NT2/D1 (cell line): ENCODE measurements at regions not wholly inside any gene's neighbourhood (a gene's known extent, or its start where the extent isn't known, plus 50 kb on each side); places are given as distances from the start of the nearest gene placed in this dataset.
A peak's percentile ranks its signal among the peaks of the same experiment; 100 is the strongest.

Experiments
- DNase-seq: peaks from one replicate; pipeline ENCODE4 v3.0.0-alpha.2; 2011; ENCODE audit warnings: low read depth, low spot score
- H3K27me3 ChIP-seq: 2 replicates; pipeline ENCODE4 v1.6.0; 2011; ENCODE audit warnings: mild to moderate bottlenecking; ENCODE audit not compliant: insufficient read length, insufficient read depth
- H3K36me3 ChIP-seq: 2 replicates; pipeline ENCODE4 v1.6.1; 2011; ENCODE audit warnings: mild to moderate bottlenecking, low read length, mixed read lengths; ENCODE audit not compliant: insufficient read depth, insufficient read length
- H3K4me1 ChIP-seq: 2 replicates; pipeline ENCODE4 v1.5.1; 2011; ENCODE audit not compliant: insufficient read depth, insufficient read length
- H3K4me3 ChIP-seq: 2 replicates; pipeline ENCODE4 v1.5.1; 2011; ENCODE audit warnings: low read depth; ENCODE audit not compliant: insufficient read length
- H3K9ac ChIP-seq: 2 replicates; pipeline ENCODE4 v1.6.0; 2011; ENCODE audit warnings: low read depth; ENCODE audit not compliant: insufficient read length
- H3K9me3 ChIP-seq: 2 replicates; pipeline ENCODE4 v1.5.1; 2011; ENCODE audit warnings: mild to moderate bottlenecking, low read length; ENCODE audit not compliant: insufficient read depth
- SUZ12 ChIP-seq: IDR thresholded peaks from 2 replicates; pipeline ENCODE4 v1.6.1; 2011; ENCODE audit not compliant: insufficient read length, insufficient read depth; ENCODE audit errors: extremely low read depth
- YY1 ChIP-seq: IDR thresholded peaks from 2 replicates; pipeline ENCODE4 v1.6.1; 2011; ENCODE audit not compliant: insufficient read length, insufficient read depth
- ZNF274 ChIP-seq: IDR thresholded peaks from 2 replicates; pipeline ENCODE4 v1.6.1; 2011; ENCODE audit warnings: mild to moderate bottlenecking, low read depth, low read length

DNA sequence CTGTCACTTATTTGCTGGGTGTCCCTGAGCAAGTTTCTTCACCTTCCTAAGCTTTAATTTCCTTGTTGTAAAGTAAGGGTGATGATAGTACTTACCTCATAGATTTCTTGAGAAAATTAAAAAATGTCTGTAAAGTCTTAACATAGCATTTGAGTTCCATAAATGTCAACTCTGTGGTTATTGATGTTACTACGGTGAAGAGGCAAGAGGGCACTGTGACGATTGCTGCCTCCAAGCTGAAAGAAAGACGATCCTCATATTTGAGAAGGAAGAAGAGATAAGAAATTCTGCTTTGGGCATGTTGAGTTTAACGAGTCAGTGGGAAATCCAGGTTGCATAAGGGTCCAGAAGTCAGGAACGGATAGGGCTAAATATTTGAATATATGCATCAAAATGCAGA lies 240.8 kb upstream of the ZPLD1 start:
- H3K4me3 ChIP-seq: no peak overlapping the region
- no peak for DNase-seq
- H3K9ac ChIP-seq: no peak overlapping the region
- no peaks in the 10 kb centered on the region for H3K27me3 ChIP-seq
- TF ChIP-seq SUZ12: no peak
- TF ChIP-seq YY1: no peak
- no peak for TF ChIP-seq ZNF274
- H3K36me3 ChIP-seq: no peaks in the 10 kb centered on the region
- no peaks in the 10 kb centered on the region for H3K9me3 ChIP-seq
- no peaks in the 10 kb centered on the region for H3K4me1 ChIP-seq

DNA sequence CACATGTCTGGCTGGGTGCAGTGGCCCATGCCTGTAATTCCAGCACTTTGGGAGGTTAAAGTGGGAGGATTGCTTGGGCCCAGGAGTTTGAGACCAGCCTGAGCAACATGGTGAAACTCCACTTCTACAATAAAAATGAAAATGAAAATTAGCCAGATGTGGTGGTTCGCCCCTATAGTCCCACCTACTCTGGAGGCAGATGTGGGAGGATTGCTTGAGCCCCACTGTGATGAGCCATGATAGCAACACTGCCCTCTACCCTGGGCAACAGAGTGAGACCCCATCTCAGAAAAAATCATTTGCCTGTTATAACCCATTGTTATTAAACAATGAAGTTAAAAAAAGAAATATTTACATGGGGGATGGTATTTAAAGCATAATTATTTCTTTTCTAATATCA lies 240.1 kb upstream of the ZPLD1 start:
- Histone ChIP-seq H3K9me3 (no peaks in the 10 kb centered on the region), H3K9ac (no peak overlapping the region), H3K27me3 (no peaks in the 10 kb centered on the region), H3K4me1 (no peaks in the 10 kb centered on the region), H3K4me3 (no peak overlapping the region), H3K36me3 (no peaks in the 10 kb centered on the region)
- no peak for TF ChIP-seq ZNF274
- TF ChIP-seq SUZ12: no peak
- no peak for TF ChIP-seq YY1
- no peak for DNase-seq

GRCh38 chr3:102195198-102195948 lies 239.4 kb upstream of the ZPLD1 start:
- H3K9ac ChIP-seq: no peak overlapping the region
- no peaks in the 10 kb centered on the region for H3K4me1 ChIP-seq
- H3K9me3 ChIP-seq: no peaks in the 10 kb centered on the region
- no peaks in the 10 kb centered on the region for H3K36me3 ChIP-seq
- H3K27me3 ChIP-seq: no peaks in the 10 kb centered on the region
- TF ChIP-seq ZNF274: no peak
- TF ChIP-seq YY1: no peak
- no peak for TF ChIP-seq SUZ12
- no peak overlapping the region for H3K4me3 ChIP-seq
- no peak for DNase-seq

DNA sequence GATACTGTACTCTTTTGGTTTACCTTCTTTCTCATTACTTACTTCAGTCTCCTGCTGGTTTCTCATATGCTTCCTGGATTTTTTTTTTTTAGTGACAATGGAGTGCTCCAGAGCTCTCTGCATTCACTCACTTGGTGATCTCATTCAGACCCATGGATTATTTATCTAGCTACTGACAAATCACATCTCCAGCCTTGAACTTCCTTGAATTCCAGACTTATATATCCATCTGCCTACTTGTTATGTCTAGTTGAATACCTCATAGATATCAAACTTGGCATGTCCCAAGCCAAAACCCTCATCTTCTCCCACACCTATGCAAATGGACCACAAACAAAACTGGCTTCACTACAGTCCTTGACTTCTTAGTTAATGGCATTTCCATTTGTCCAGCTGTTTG lies 234.7 kb upstream of the ZPLD1 start:
- Histone ChIP-seq H3K27me3 (no peaks in the 10 kb centered on the region), H3K4me3 (no peak overlapping the region), H3K9me3 (no peaks in the 10 kb centered on the region), H3K9ac (no peak overlapping the region), H3K4me1 (no peaks in the 10 kb centered on the region), H3K36me3 (no peaks in the 10 kb centered on the region)
- TF ChIP-seq SUZ12 (no peak), ZNF274 (no peak), YY1 (no peak)
- no peak for DNase-seq

DNA sequence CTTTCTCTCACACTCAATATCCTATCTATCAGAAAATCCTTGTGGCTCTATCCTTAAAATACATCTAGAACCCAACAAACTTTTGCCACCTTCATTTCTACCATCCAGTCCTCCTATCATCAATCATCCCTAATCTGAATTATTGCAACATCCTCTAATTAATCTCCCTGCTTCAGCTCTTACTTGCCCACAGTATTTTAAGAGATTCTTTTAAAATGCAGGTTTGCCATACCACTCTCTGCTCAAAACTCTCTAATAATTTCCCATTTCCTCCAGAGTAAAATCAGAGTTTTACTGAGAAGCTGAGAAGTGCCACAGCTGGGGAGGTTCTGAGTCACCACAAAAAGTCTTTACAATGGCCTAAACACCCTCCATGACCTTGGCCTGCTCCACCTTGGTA lies 234.3 kb upstream of the ZPLD1 start:
- no peak for DNase-seq
- Histone ChIP-seq H3K36me3 (no peaks in the 10 kb centered on the region), H3K9me3 (no peaks in the 10 kb centered on the region), H3K4me1 (no peaks in the 10 kb centered on the region), H3K27me3 (no peaks in the 10 kb centered on the region), H3K9ac (no peak overlapping the region), H3K4me3 (no peak overlapping the region)
- no peak for TF ChIP-seq ZNF274
- no peak for TF ChIP-seq YY1
- no peak for TF ChIP-seq SUZ12

DNA sequence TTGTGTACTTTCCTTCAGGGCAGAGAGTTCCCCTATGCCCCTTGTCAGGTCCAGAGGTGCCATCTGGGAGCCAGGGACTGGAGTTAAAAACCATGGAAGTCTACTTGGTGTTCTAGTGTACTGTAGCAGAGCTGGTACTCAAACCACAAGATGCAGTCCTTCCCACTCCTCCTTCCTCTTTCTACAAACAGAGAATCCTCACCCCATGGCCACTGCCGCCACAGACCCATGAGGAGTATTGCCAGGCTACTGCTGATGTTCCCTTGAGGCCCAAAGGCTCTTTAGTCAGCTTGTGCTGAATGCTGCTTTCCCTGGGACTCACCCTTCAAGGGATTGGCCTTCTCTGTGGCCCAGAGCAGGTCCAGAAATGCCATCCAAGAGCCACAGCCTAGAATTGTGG lies 229.2 kb upstream of the ZPLD1 start:
- peaks cover 6% of the 10 kb centered on the region; the same call in 1 of the 2 replicates for H3K9me3 ChIP-seq
- no peak for DNase-seq
- no peaks in the 10 kb centered on the region for H3K27me3 ChIP-seq
- TF ChIP-seq YY1 (no peak), ZNF274 (no peak), SUZ12 (no peak)
- H3K4me1 ChIP-seq: no peaks in the 10 kb centered on the region
- H3K9ac ChIP-seq: no peak overlapping the region
- H3K36me3 ChIP-seq: no peaks in the 10 kb centered on the region
- no peak overlapping the region for H3K4me3 ChIP-seq

GRCh38 chr3:102206511-102207031 lies 228.2 kb upstream of the ZPLD1 start:
- Histone ChIP-seq H3K27me3 (no peaks in the 10 kb centered on the region), H3K9ac (no peak overlapping the region), H3K4me1 (no peaks in the 10 kb centered on the region), H3K9me3 (peaks cover 9% of the 10 kb centered on the region; the same call in 1 of the 2 replicates), H3K4me3 (no peak overlapping the region), H3K36me3 (no peaks in the 10 kb centered on the region)
- DNase-seq: peak; percentile 11
- TF ChIP-seq ZNF274 (no peak), YY1 (no peak), SUZ12 (no peak)
